ENCODE measurements at regions not wholly inside any gene's neighbourhood (a gene's known extent, or its start where the extent isn't known, plus 50 kb on each side); places are given as distances from the start of the nearest gene placed in this dataset.

GRCh38 chr2:48257456-48257855 is 57.0 kb upstream of the FOXN2 start:
- TF ChIP-seq EZH2 (IDR thresholded peaks at IDR 0.05; ENCODE audit: low read length, unreplicated experiment) (no peak), EZH2phosphoT487 (IDR thresholded peaks at IDR 0.05; ENCODE audit: borderline replicate concordance, low read length) (no peak), CTCF (conservative IDR thresholded peaks at IDR 0.05; ENCODE audit: low read depth, low read length) (no peak)
- CTCF ChIA-PET: no interaction called here

DNA sequence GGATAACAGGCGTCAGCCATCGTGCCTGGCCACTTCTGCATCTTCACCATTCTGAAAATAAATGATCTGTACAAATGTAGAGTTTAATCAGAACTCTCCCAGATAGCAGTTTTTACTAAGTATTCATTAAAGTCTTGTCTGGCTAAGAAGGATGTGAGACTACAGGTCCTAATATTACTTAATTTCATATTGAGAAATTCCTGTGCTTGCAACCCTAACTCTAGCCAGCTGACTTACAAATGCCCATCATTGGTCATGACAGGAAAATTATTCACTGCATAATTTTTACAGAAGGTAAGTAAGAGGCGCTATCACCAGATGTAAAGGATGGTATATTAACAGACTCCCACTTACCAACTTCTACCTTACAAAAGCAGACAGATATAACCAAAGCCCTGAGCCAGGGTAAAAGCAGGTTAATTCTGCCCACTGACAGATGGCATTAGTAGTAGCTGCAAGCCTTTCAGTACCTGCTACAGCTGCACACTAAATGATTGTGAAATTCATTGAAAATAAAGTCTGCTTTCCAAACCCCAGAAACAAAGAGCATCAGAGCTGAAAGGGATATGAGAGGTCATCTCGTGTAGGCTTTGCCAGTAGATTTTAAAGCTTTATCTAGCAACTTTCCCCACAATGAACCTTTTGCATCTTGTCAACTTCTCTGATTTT is 55.9 kb upstream of the FOXN2 start:
- intact Hi-C loops (cut with micrococcal nuclease): no loop called here
- ChIA-PET CTCF (no interaction called here), POLR2A (ENCODE audit: unreplicated experiment) (no interaction called here)
- H3K27me3 ChIP-seq (ENCODE audit: low read length): no peaks in the 10 kb centered on the region
- no peaks in the 10 kb centered on the region for H3K36me3 ChIP-seq (ENCODE audit: low read depth, low read length)
- no peaks in the 10 kb centered on the region for H3K9me3 ChIP-seq (ENCODE audit: low read length)
- no TSS peak for BruUV-seq (replicated peaks)
- H2AFZ ChIP-seq (ENCODE audit: low read length): no peak overlapping the region
- H3K27ac ChIP-seq (ENCODE audit: low read length): no peak overlapping the region
- no peak overlapping the region for H3K9ac ChIP-seq (ENCODE audit: low read length)
- ATAC-seq (no peak), DNase-seq (no peak)
- H3K4me2 ChIP-seq (ENCODE audit: low read length): no peak overlapping the region
- no peaks in the 10 kb centered on the region for H3F3A ChIP-seq (ENCODE audit: low read length, unreplicated experiment)
- no peaks in the 10 kb centered on the region for H4K20me1 ChIP-seq (ENCODE audit: low read length)
- no peak overlapping the region for H3K4me3 ChIP-seq (ENCODE audit: low read length)
- TF ChIP-seq EZH2 (IDR thresholded peaks at IDR 0.05; ENCODE audit: low read length, unreplicated experiment): no peak
- no peak for TF ChIP-seq EZH2phosphoT487 (IDR thresholded peaks at IDR 0.05; ENCODE audit: borderline replicate concordance, low read length)
- no peak for TF ChIP-seq CTCF (conservative IDR thresholded peaks at IDR 0.05; ENCODE audit: low read depth, low read length)
- H3K79me2 ChIP-seq (ENCODE audit: low read length): no peaks in the 10 kb centered on the region
- no peaks in the 10 kb centered on the region for H3K4me1 ChIP-seq (ENCODE audit: insufficient read depth, low read length)
- H3K9me2 ChIP-seq (replicated peaks; ENCODE audit: low read length): no peaks in the 10 kb centered on the region

More at GRCh38 chr2:48257456-48257855, 57.0 kb upstream of the FOXN2 start:
- Histone ChIP-seq H3K27me3 (ENCODE audit: low read length) (no peaks in the 10 kb centered on the region), H3K9me3 (ENCODE audit: low read length) (no peaks in the 10 kb centered on the region), H3K9me2 (replicated peaks; ENCODE audit: low read length) (no peaks in the 10 kb centered on the region), H3K79me2 (ENCODE audit: low read length) (no peaks in the 10 kb centered on the region), H3K4me2 (ENCODE audit: low read length) (no peak overlapping the region), H3K36me3 (ENCODE audit: low read depth, low read length) (no peaks in the 10 kb centered on the region), H4K20me1 (ENCODE audit: low read length) (no peaks in the 10 kb centered on the region), H3K27ac (ENCODE audit: low read length) (no peak overlapping the region), H3F3A (ENCODE audit: low read length, unreplicated experiment) (no peaks in the 10 kb centered on the region), H3K4me3 (ENCODE audit: low read length) (no peak overlapping the region), H3K4me1 (ENCODE audit: insufficient read depth, low read length) (no peaks in the 10 kb centered on the region), H3K9ac (ENCODE audit: low read length) (no peak overlapping the region), H2AFZ (ENCODE audit: low read length) (no peak overlapping the region)
- BruUV-seq (replicated peaks): no TSS peak
- intact Hi-C loops (cut with micrococcal nuclease): no loop called here
- DNase-seq (no peak), ATAC-seq (no peak)
- POLR2A ChIA-PET (ENCODE audit: unreplicated experiment): interaction anchor here (0.6 kb wide), 1 partner anchor 51 kb away, joined by 3 read pairs; no protein-coding TSS in a partner anchor

DNA sequence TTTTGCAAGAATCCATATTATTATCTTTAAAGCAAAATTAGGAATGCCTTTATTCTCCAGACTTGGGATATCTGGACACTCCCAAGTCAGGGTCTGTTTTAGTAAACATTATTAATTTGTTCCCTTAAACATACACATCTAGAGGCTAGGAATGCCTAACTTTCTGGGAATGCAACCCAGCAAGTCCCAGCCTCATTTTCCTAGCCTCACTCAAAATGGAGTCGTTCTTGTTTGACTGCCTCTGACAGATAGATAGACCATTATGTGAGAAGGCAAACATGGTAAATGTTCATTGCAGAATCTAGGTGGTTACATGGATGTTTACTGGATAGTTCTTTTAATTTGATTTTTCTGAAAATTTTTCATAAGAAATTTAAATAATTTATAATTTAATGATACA is 54.7 kb upstream of the FOXN2 start:
- Histone ChIP-seq H3K4me1 (ENCODE audit: insufficient read depth, low read length) (no peaks in the 10 kb centered on the region), H3K4me3 (ENCODE audit: low read length) (no peak overlapping the region), H2AFZ (ENCODE audit: low read length) (no peak overlapping the region), H3K9me3 (ENCODE audit: low read length) (no peaks in the 10 kb centered on the region), H3K9me2 (replicated peaks; ENCODE audit: low read length) (no peaks in the 10 kb centered on the region), H3K36me3 (ENCODE audit: low read depth, low read length) (no peaks in the 10 kb centered on the region), H4K20me1 (ENCODE audit: low read length) (no peaks in the 10 kb centered on the region), H3K27me3 (ENCODE audit: low read length) (no peaks in the 10 kb centered on the region), H3K79me2 (ENCODE audit: low read length) (no peaks in the 10 kb centered on the region), H3K4me2 (ENCODE audit: low read length) (no peak overlapping the region), H3K9ac (ENCODE audit: low read length) (no peak overlapping the region), H3K27ac (ENCODE audit: low read length) (no peak overlapping the region), H3F3A (ENCODE audit: low read length, unreplicated experiment) (no peaks in the 10 kb centered on the region)
- ATAC-seq (no peak), DNase-seq (no peak)
- intact Hi-C loops (cut with micrococcal nuclease): no loop called here
- ChIA-PET POLR2A (ENCODE audit: unreplicated experiment) (no interaction called here), CTCF (no interaction called here)
- BruUV-seq (replicated peaks): no TSS peak
- TF ChIP-seq EZH2 (IDR thresholded peaks at IDR 0.05; ENCODE audit: low read length, unreplicated experiment) (no peak), EZH2phosphoT487 (IDR thresholded peaks at IDR 0.05; ENCODE audit: borderline replicate concordance, low read length) (no peak), CTCF (conservative IDR thresholded peaks at IDR 0.05; ENCODE audit: low read depth, low read length) (no peak)

Measured in PC-3 (cell line).